ENCODE measurements at regions not wholly inside any gene's neighbourhood (a gene's known extent, or its start where the extent isn't known, plus 50 kb on each side); places are given as distances from the start of the nearest gene placed in this dataset.
"Not testable (repeated sequence)": the region's sequence is repeated elsewhere in the genome, so short reads cannot be mapped to it uniquely, and the experiment has no call there.

DNA sequence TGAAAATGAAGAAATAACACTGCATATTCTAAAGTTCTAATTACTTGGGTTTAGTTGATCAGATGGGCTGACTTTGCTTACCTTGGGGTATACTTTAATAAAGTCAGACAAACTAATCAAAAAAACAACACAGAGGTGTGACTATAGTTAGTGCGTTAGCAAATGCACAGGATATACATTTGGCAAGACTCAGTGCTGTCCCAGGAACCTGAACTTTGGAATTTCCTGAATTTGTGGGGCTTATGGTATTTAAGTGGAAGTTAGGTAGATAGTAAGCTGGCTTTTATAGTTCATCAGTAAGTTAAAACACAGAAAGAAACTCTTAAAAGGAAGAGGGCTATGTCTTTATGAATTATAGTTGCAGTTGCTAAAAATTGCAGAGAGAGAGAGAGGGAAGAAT lies 302.6 kb upstream of the DDI1 start:
- intact Hi-C loops (cut with micrococcal nuclease) = no loop called here
- TF ChIP-seq, protein P1, sequence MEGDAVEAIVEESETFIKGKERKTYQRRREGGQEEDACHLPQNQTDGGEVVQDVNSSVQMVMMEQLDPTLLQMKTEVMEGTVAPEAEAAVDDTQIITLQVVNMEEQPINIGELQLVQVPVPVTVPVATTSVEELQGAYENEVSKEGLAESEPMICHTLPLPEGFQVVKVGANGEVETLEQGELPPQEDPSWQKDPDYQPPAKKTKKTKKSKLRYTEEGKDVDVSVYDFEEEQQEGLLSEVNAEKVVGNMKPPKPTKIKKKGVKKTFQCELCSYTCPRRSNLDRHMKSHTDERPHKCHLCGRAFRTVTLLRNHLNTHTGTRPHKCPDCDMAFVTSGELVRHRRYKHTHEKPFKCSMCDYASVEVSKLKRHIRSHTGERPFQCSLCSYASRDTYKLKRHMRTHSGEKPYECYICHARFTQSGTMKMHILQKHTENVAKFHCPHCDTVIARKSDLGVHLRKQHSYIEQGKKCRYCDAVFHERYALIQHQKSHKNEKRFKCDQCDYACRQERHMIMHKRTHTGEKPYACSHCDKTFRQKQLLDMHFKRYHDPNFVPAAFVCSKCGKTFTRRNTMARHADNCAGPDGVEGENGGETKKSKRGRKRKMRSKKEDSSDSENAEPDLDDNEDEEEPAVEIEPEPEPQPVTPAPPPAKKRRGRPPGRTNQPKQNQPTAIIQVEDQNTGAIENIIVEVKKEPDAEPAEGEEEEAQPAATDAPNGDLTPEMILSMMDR (IDR thresholded peaks at IDR 0.05; ENCODE audit: borderline replicate concordance) = no peak
- Histone ChIP-seq H3K9me3 (replicated peaks) (no peaks in the 10 kb centered on the region), H3K27me3 (ENCODE audit: low read depth) (no peaks in the 10 kb centered on the region), H3K4me3 (no peak overlapping the region), H3K27ac (replicated peaks) (no peak overlapping the region), H3K36me3 (no peaks in the 10 kb centered on the region), H3K4me1 (peaks cover 50% of the 10 kb centered on the region)
- no peak for DNase-seq

DNA sequence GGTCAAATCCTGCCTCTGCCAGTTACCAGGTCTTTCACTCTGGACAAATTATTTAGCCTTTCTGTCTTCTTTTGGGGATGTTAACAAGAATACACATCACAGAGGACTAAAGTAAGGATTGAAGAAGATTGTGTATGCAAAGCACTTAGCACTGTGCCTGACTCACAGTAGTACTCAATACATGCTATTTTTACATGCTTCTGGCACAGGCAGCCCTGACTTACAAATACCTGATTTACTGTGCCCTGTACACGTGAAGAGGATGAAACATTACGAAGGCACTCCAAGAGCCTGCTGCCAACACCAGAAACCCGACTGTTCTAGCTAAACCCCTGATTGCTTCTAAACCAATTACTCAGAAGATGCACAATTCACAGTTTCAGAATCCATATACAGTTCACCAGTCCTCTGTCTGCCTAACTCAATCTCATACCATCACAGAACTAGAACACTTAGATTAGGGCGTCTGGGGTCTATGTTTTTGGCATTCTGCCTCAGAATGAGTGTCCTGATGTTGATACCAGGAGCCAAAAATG lies 300.9 kb upstream of the DDI1 start:
- TF ChIP-seq, protein P1 (IDR thresholded peaks at IDR 0.05; ENCODE audit: borderline replicate concordance) = no peak
- no peak for DNase-seq
- Histone ChIP-seq H3K36me3 (no peaks in the 10 kb centered on the region), H3K4me1 (peaks cover 39% of the 10 kb centered on the region), H3K4me3 (no peak overlapping the region), H3K27me3 (ENCODE audit: low read depth) (no peaks in the 10 kb centered on the region), H3K9me3 (replicated peaks) (no peaks in the 10 kb centered on the region), H3K27ac (replicated peaks) (peak overlapping the region; percentile 84)
- intact Hi-C loops (cut with micrococcal nuclease) = no loop called here

DNA sequence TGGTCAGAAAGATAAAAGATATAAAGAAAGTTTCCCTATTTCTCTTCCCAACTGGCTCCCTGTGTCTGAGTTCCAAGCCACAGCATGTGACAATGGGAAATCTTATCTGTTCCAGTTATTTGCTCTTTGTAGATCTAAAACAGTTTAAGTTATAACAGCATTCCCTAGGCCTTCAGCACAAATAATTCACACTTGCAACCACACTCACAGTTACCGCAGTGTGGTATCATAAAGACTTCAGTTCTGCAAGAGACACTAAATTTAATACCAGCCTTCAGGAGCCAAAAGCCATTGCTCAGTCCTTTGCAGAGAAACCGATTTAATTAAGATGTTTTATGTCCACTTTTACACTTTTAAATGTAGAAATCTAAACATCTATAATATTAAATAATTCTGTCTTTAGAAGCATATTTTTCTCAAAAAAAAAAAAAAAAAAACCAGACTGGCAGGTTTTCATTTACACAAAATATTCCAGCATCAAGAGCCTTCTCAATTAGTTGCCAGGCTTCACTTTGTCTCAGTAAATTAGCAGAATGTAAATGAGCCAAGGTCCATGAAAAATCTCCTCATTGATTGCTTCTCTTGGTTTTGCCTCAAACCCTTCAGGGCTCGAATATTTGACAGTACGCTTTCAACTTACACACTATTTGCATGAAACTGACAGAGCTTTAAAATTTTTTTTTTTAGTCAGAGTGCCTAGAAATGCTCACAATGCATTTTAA lies 300.0 kb upstream of the DDI1 start:
- H3K9me3 ChIP-seq (replicated peaks) = no peaks in the 10 kb centered on the region
- peak overlapping the region; percentile 84 for H3K27ac ChIP-seq (replicated peaks)
- H3K36me3 ChIP-seq = no peaks in the 10 kb centered on the region
- H3K4me1 ChIP-seq = peaks cover 36% of the 10 kb centered on the region
- intact Hi-C loops (cut with micrococcal nuclease) = no loop called here
- H3K4me3 ChIP-seq = no peak overlapping the region
- no peak for DNase-seq
- no peaks in the 10 kb centered on the region for H3K27me3 ChIP-seq (ENCODE audit: low read depth)
- TF ChIP-seq, protein P1 (IDR thresholded peaks at IDR 0.05; ENCODE audit: borderline replicate concordance) = no peak

DNA sequence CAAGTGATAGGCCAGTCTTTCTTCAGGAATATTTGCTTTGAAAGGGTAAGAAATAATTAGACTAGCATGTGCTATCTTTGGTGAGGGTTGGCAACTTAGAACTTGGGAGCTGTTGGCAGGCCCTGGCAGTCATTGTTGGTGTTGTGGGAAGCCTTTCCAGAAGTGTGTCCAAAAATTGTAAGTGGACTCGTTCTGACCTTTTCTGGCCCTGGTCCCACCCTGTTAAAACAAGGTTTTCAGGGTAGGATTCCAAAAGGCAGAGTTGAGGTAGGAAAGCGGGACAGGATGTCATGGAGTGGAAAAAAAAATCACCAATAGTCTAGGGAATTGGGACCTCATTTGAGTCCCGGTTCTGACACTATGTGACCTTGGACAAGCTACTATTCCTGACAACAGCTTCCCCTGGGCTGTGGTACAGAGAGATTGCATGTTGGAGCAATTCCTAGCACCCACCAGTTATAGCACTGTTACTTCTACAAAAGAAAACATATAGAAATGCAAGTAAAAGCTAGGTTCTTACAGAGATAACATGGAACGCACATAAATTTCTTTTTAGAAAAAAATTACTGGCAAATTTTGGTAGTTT lies 299.3 kb upstream of the DDI1 start:
- no peaks in the 10 kb centered on the region for H3K27me3 ChIP-seq (ENCODE audit: low read depth)
- TF ChIP-seq, protein P1 (IDR thresholded peaks at IDR 0.05; ENCODE audit: borderline replicate concordance) = no peak
- DNase-seq = peak; percentile 36
- intact Hi-C loops (cut with micrococcal nuclease) = no loop called here
- no peak overlapping the region for H3K4me3 ChIP-seq
- H3K36me3 ChIP-seq = no peaks in the 10 kb centered on the region
- peaks cover 2% of the 10 kb centered on the region for H3K9me3 ChIP-seq (replicated peaks)
- H3K27ac ChIP-seq (replicated peaks) = peak overlapping the region; percentile 84
- peaks cover 36% of the 10 kb centered on the region for H3K4me1 ChIP-seq

DNA sequence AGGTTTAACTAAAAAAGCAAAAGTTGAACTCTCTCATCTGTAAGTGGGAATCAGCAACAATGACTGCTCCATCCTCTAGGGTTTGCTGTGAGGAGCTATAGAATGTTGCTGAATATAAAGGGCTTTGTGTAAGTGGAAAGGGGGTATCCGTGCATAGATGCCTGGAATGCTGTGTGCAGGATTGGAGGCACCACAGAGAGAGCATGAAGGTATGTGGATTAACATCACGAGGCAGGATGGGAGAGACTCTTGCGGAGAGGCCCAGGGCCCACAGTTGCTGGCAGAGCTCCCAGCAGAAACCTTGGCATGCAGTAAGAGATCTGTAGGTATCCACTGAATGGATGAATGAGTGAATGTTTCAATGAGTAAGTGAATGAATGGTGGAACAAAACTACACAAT lies 298.7 kb upstream of the DDI1 start:
- intact Hi-C loops (cut with micrococcal nuclease) = no loop called here
- TF ChIP-seq, protein P1 (IDR thresholded peaks at IDR 0.05; ENCODE audit: borderline replicate concordance) = no peak

DNA sequence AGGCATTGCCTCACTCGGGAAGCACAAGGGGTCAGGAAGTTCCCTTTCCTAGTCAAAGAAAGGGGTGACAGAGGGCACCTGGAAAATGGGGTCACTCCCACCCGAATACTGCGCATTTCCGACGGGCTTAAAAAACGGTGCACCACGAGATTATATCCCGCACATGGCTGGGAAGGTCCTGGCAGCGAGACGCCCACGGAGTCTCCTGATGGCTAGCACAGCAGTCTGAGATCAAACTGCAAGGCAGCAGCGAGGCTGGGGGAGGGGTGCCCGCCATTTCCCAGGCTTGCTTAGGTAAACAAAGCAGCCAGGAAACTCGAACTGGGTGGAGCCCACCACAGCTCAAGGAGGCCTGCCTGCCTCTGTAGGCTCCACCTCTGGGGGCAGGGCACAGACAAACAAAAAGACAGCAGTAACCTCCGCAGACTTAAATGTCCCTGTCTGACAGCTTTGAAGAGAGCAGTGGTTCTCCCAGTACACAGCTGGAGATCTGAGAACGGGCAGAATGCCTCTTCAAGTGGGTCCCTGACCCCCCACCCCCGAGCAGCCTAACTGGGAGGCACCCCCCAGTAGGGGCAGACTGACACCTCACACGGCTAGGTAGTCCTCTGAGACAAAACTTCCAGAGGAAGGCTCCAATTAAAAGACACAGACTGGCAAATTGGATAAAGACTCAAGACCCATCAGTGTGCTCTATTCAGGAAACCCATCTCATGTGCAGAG lies 297.2 kb upstream of the DDI1 start:
- DNase-seq; H3K27me3 ChIP-seq (ENCODE audit: low read depth); H3K9me3 ChIP-seq (replicated peaks); H3K36me3 ChIP-seq; intact Hi-C loops (cut with micrococcal nuclease): not testable (repeated sequence)
- H3K4me3 ChIP-seq = peak overlapping the region; percentile 30
- H3K4me1 ChIP-seq = peaks cover 34% of the 10 kb centered on the region
- peak overlapping the region; percentile 84 for H3K27ac ChIP-seq (replicated peaks)

More for the DNA sequence above, 298.7 kb upstream of the DDI1 start:
- peaks cover 6% of the 10 kb centered on the region for H3K9me3 ChIP-seq (replicated peaks)
- peak overlapping the region; percentile 84 for H3K27ac ChIP-seq (replicated peaks)
- H3K4me3 ChIP-seq = no peak overlapping the region
- H3K36me3 ChIP-seq = no peaks in the 10 kb centered on the region
- peaks cover 36% of the 10 kb centered on the region for H3K4me1 ChIP-seq
- no peaks in the 10 kb centered on the region for H3K27me3 ChIP-seq (ENCODE audit: low read depth)
- peak; percentile 23 for DNase-seq

All from left ventricle myocardium inferior (tissue), 1 donor.